PC-3 (cell line): ENCODE measurements at regions not wholly inside any gene's neighbourhood (a gene's known extent, or its start where the extent isn't known, plus 50 kb on each side); places are given as distances from the start of the nearest gene placed in this dataset.

Experiments used
- ATAC-seq: fragments of 200-7000 bp; cut with Tn5 transposase; 2 replicates; pipeline ENCODE4 v1.9.1; 2020; ENCODE audit warnings: mild to moderate bottlenecking, moderate library complexity
- BruUV-seq: library from RNA; stranded (reverse); fragments of 400-500 nt; replicated peaks from 2 replicates; lab custom pipeline; 2021; lab: Mats Ljungman, UMichigan
- CTCF ChIA-PET: fragments of 300-600 bp; sonication (Branson Sonifier 250); formaldehyde crosslinking; loops from one replicate; lab custom pipeline; 2022; ENCODE audit warnings: antibody characterized with exemption; lab: Charles Lee
- POLR2A ChIA-PET: fragments of 300-600 bp; sonication (Branson Sonifier 250); formaldehyde crosslinking; loops from one replicate; lab custom pipeline; 2022; ENCODE audit warnings: antibody characterized with exemption; ENCODE audit not compliant: unreplicated experiment; lab: Charles Lee
- DNase-seq: peaks from one replicate; pipeline ENCODE4 v3.0.0-alpha.2; 2015
- H2AFZ ChIP-seq: fragments of 300-600 bp; sonication (generic); 2 replicates; pipeline ENCODE4 v1.6.0; 2016; ENCODE audit warnings: antibody characterized with exemption, low read length
- H3F3A ChIP-seq: fragments of 300-600 bp; sonication (generic); one replicate; pipeline ENCODE4 v1.6.0; 2017; ENCODE audit warnings: antibody characterized with exemption, low read length, control low read depth, mild to moderate bottlenecking; ENCODE audit not compliant: unreplicated experiment
- H3K27ac ChIP-seq: fragments of 300-600 bp; sonication (generic); 2 replicates; pipeline ENCODE4 v1.5.1; 2016; ENCODE audit warnings: mild to moderate bottlenecking, low read length
- H3K27me3 ChIP-seq: fragments of 300-600 bp; sonication (generic); 2 replicates; pipeline ENCODE4 v1.6.1; 2016; ENCODE audit warnings: low read length, mixed read lengths
- H3K36me3 ChIP-seq: fragments of 300-600 bp; sonication (generic); 2 replicates; pipeline ENCODE4 v1.6.1; 2016; ENCODE audit warnings: low read depth, mixed run types, low read length, mixed read lengths
- H3K4me1 ChIP-seq: fragments of 300-600 bp; sonication (generic); 2 replicates; pipeline ENCODE4 v1.5.1; 2016; ENCODE audit warnings: low read length; ENCODE audit not compliant: insufficient read depth
- H3K4me2 ChIP-seq: fragments of 300-600 bp; sonication (generic); 2 replicates; pipeline ENCODE4 v1.6.0; 2016; ENCODE audit warnings: low read length
- H3K4me3 ChIP-seq: fragments of 300-600 bp; sonication (generic); 2 replicates; pipeline ENCODE4 v1.5.1; 2016; ENCODE audit warnings: mild to moderate bottlenecking, low read length, mixed read lengths
- H3K79me2 ChIP-seq: fragments of 300-600 bp; sonication (generic); 2 replicates; pipeline ENCODE4 v1.6.1; 2017; ENCODE audit warnings: low read length, mixed read lengths
- H3K9ac ChIP-seq: fragments of 300-600 bp; sonication (generic); 2 replicates; pipeline ENCODE4 v1.6.0; 2016; ENCODE audit warnings: mild to moderate bottlenecking, low read length
- H3K9me2 ChIP-seq: fragments of 300-600 bp; sonication (generic); replicated peaks from 2 replicates; pipeline ENCODE4 v1.6.1; 2016; ENCODE audit warnings: mixed run types, low read length, mixed read lengths
- H3K9me3 ChIP-seq: fragments of 300-600 bp; sonication (generic); 2 replicates; pipeline ENCODE4 v1.6.1; 2016; ENCODE audit warnings: low read length, mixed read lengths
- H4K20me1 ChIP-seq: fragments of 300-600 bp; sonication (generic); 2 replicates; pipeline ENCODE4 v1.6.1; 2016; ENCODE audit warnings: low read length, mixed read lengths
- EZH2 ChIP-seq: fragments of 300-600 bp; sonication (generic); IDR thresholded peaks from one replicate; pipeline ENCODE4 v1.6.1; 2017; ENCODE audit warnings: antibody characterized with exemption, mild to moderate bottlenecking, low read length; ENCODE audit not compliant: unreplicated experiment
- EZH2phosphoT487 ChIP-seq: fragments of 300-600 bp; sonication (generic); IDR thresholded peaks from 2 replicates; pipeline ENCODE4 v1.6.1; 2018; ENCODE audit warnings: mild to moderate bottlenecking, antibody characterized with exemption, low read length, borderline replicate concordance
- intact Hi-C: fragments of 100-400 bp; cut with micrococcal nuclease; formaldehyde crosslinking; loops from 2 replicates; pipeline ENCODE4 v1.9.0; 2023
- TF ChIP-seq, protein P1 (sequence below): fragments of 300-600 bp; sonication (generic); conservative IDR thresholded peaks from 2 replicates; pipeline ENCODE4 v1.5.1; 2017; ENCODE audit warnings: antibody characterized with exemption, low read depth, mild to moderate bottlenecking, low read length

- TF ChIP-seq EZH2 (no peak), EZH2phosphoT487 (no peak)
- TF ChIP-seq, protein P1, sequence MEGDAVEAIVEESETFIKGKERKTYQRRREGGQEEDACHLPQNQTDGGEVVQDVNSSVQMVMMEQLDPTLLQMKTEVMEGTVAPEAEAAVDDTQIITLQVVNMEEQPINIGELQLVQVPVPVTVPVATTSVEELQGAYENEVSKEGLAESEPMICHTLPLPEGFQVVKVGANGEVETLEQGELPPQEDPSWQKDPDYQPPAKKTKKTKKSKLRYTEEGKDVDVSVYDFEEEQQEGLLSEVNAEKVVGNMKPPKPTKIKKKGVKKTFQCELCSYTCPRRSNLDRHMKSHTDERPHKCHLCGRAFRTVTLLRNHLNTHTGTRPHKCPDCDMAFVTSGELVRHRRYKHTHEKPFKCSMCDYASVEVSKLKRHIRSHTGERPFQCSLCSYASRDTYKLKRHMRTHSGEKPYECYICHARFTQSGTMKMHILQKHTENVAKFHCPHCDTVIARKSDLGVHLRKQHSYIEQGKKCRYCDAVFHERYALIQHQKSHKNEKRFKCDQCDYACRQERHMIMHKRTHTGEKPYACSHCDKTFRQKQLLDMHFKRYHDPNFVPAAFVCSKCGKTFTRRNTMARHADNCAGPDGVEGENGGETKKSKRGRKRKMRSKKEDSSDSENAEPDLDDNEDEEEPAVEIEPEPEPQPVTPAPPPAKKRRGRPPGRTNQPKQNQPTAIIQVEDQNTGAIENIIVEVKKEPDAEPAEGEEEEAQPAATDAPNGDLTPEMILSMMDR: no peak
- DNase-seq: no peak
- intact Hi-C loops: no loop called here
- no peak for ATAC-seq
- H3K4me3 ChIP-seq: no peak overlapping the region
- no peak overlapping the region for H2AFZ ChIP-seq
- H3K9ac ChIP-seq: no peak overlapping the region
- no peaks in the 10 kb centered on the region for H3K9me2 ChIP-seq
- ChIA-PET POLR2A (no interaction called here), CTCF (no interaction called here)
- no peaks in the 10 kb centered on the region for H4K20me1 ChIP-seq
- H3F3A ChIP-seq: no peaks in the 10 kb centered on the region
- H3K27ac ChIP-seq: no peak overlapping the region
- H3K9me3 ChIP-seq: no peaks in the 10 kb centered on the region
- no TSS peak for BruUV-seq
- H3K27me3 ChIP-seq: no peaks in the 10 kb centered on the region
- H3K4me2 ChIP-seq: no peak overlapping the region
- no peaks in the 10 kb centered on the region for H3K79me2 ChIP-seq
- H3K36me3 ChIP-seq: no peaks in the 10 kb centered on the region
- no peaks in the 10 kb centered on the region for H3K4me1 ChIP-seq
Observed at GRCh38 chr13:95391785-95392184, 90.5 kb upstream of the ABCC4 start.

DNA sequence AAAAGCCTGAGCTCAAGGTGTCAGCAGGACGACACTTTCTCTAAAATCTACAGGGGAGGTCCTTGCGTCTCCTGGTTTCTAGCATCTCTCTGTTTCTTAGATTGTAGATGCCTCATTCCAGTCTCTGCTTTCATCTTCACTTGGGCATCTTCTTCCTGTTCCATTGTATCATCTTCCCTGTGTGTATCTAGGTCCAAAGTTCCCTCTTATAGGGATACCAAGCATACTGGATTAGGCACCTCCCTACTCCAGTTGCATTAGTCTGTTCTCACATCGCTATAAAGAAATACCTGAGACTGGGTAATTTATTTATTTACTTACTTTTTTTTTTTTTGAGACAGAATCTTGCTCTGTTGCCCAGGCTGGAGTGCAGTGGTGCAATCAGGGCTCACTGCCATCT, 91.3 kb upstream of the ABCC4 start:
- DNase-seq (no peak), ATAC-seq (no peak)
- ChIA-PET CTCF (no interaction called here), POLR2A (no interaction called here)
- no peaks in the 10 kb centered on the region for H3K9me3 ChIP-seq
- no peak overlapping the region for H2AFZ ChIP-seq
- H3K9ac ChIP-seq: no peak overlapping the region
- no peaks in the 10 kb centered on the region for H3K79me2 ChIP-seq
- no peak overlapping the region for H3K27ac ChIP-seq
- no peak for TF ChIP-seq EZH2
- no peaks in the 10 kb centered on the region for H3F3A ChIP-seq
- no peaks in the 10 kb centered on the region for H3K9me2 ChIP-seq
- no TSS peak for BruUV-seq
- no peaks in the 10 kb centered on the region for H4K20me1 ChIP-seq
- intact Hi-C loops: no loop called here
- H3K4me2 ChIP-seq: no peak overlapping the region
- H3K4me1 ChIP-seq: no peaks in the 10 kb centered on the region
- H3K4me3 ChIP-seq: no peak overlapping the region
- H3K36me3 ChIP-seq: no peaks in the 10 kb centered on the region
- no peaks in the 10 kb centered on the region for H3K27me3 ChIP-seq

DNA sequence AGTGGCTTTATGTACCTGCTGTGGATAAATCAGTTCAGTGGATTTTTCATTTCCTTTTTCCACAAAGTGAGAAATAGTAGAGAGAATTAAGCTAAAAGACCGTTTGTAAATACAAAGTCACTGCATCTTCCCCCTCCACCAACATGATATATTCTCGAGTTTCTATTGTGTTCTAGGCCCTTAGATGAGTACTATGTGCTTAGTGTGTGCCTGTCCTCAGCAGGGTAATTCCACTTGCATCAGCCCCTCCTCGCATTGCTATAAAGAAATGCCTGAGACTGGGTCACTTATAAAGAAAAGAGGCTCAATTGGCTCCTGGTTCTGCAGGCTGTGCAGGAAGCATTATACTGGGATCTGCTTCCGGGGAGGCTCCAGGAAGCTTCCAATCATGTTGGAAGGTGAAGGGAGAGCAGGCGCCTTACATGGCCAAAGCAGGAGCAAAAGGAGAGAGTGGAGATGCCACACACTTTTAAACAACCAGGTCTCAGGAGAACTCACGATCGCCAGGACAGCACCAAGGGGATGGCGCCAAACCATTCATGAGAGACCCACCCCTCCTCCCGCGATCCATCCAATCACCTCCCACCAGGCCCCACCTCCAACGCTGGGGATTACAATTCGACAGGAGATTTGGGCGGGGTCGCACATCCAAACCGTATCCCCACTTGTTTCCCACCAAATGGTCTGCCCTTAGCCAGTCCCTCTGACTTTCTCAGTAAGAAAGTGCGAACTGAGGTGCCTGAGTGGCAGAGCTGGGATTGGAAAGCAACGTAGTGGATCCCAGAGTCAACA, 102.3 kb upstream of the ABCC4 start:
- Histone ChIP-seq H2AFZ (peak overlapping the region; percentile 77), H3K9ac (no peak overlapping the region), H3F3A (no peaks in the 10 kb centered on the region), H3K4me3 (peak overlapping the region; percentile 63), H3K27ac (no peak overlapping the region), H4K20me1 (no peaks in the 10 kb centered on the region), H3K4me2 (peak overlapping the region; percentile 82), H3K4me1 (no peaks in the 10 kb centered on the region), H3K27me3 (no peaks in the 10 kb centered on the region), H3K36me3 (no peaks in the 10 kb centered on the region), H3K9me2 (no peaks in the 10 kb centered on the region), H3K79me2 (no peaks in the 10 kb centered on the region), H3K9me3 (no peaks in the 10 kb centered on the region)
- CTCF ChIA-PET: interaction anchor here (0.6 to 2.1 kb wide), 8 partner anchors 13 to 430 kb away, joined by 4 to 33 read pairs (median 6); no protein-coding TSS in a partner anchor
- ATAC-seq (peak; percentile 44), DNase-seq (peak; percentile 13)
- no peak for TF ChIP-seq EZH2
- no peak for TF ChIP-seq EZH2phosphoT487
- TF ChIP-seq, protein P1: no peak
- no TSS peak for BruUV-seq
- intact Hi-C loops: loop anchor here (1.0 to 10.0 kb wide), 4 partner anchors 75 to 431 kb away; no protein-coding TSS in a partner anchor
- POLR2A ChIA-PET: no interaction called here
